HG02943 (cell line): ENCODE measurements at regions not wholly inside any gene's neighbourhood (a gene's known extent, or its start where the extent isn't known, plus 50 kb on each side); places are given as distances from the start of the nearest gene placed in this dataset.
"Not testable (repeated sequence)": the region's sequence is repeated elsewhere in the genome, so short reads cannot be mapped to it uniquely, and the experiment has no call there.

Experiments
- ATAC-seq: cut with Tn5 transposase; IDR thresholded peaks from one replicate; pipeline ENCODE4 v1.9.1; 2021; ENCODE audit warnings: mild to moderate bottlenecking, low read depth, moderate library complexity; ENCODE audit not compliant: unreplicated experiment

DNA sequence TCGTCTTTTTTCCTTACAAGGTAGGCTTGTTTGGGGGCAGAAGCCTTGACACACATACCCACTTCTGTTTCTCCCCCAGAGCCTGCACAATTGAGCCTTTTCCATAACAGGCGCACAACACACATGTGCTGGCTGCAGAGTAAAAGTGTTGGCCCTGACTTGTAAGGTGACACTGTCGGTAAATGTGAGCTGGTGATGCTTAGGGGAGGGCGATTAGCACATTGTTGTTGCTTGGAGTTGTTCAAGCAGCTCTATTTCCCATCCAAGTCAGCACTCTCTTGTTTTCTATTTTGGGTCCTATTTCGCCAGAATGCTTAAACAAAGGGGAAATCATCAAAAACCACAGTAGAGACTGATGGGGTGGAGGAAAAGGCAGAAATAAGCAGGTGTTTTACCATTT lies 51.9 kb upstream of the PTPRJ start:
- ATAC-seq: no peak

GRCh38 chr11:47924184-47924691 lies 56.1 kb upstream of the PTPRJ start:
- ATAC-seq: no peak

GRCh38 chr11:47923667-47924066 lies 56.7 kb upstream of the PTPRJ start:
- ATAC-seq: no peak

GRCh38 chr11:47921080-47921555 lies 59.2 kb upstream of the PTPRJ start:
- ATAC-seq: not testable (repeated sequence)

DNA sequence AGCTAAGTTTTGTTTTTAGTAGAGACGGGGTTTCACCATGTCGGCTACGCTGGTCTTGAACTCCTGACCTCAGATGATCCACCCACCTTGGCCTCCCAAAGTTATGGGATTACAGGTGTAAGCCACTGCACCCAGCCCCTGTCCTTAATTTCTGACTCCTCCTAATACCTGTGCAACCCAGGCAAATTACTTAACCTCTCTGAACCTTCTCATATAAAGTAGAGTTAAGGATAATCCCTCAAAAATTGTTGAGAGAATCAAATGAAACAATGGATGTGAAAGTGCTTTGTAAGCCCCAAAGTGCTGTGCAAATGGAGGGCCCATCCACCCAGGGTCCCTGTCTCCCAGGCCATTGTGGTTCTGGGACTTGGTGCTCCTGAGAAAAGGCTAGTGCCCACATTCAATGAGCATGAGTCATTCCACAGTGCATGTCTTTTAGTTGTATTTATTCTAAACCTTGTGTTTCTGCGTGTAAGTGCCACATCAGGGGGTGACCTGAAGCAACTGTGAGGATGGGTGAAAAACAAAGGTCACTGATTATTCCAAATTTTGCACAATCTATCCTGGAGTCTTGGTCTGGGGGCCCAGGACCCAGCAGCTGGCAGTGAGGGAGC lies 61.4 kb upstream of the PTPRJ start:
- no peak for ATAC-seq

DNA sequence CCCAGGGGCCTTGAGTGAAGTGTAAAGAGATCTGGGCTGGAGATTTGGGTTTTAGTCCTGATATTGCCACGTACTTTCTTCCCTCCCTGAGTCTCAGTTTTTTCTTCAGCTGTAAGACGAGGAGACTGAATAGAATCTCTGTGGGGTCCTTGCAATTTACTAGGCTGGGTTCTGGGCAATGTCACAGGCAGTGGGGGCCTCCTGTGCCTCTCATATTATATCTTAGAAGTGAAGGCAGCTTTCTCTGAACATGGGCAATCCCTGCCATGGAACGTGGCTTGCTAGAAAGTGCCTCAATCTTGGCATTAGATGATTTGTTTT lies 62.0 kb upstream of the PTPRJ start:
- ATAC-seq: no peak

DNA sequence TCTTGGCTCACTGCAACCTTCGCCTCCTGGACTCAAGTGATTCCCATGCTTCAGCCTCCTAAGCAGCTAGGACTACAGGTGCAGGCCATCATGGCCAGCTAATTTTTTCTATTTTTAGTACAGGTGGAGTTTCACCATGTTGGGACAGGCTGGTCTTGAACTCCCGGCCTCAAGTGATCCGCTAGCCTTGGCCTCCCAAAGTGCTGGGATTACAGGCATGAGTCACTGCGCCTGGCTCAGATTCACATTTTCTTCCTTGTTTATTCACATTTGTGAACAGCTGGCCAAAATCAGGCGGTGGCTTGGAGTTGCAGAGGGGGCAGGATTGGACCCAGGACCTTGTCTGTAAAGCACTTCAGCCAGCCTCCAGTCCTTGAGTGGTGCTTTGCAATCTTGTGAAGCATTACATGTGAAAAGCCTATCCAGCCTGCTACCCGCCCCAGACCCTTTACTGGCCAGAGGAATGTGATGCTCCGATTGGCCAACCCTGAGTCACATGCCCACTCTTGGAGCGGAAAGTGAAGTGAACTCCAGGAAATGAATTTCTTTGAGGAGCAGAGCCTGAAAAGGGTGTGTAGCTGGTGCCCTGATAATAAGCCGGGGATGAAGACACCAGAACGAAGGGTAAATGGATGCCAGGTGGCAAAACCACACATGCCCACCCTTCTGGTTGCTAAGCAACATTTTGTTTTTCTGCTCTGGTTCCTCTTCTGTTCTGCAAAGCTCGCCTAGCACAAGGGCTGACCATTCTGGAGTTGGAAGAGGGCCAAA lies 62.6 kb upstream of the PTPRJ start:
- ATAC-seq: peak; percentile 45

- no peak for ATAC-seq
These were observed 64.0 kb upstream of the PTPRJ start for GRCh38 chr11:47916361-47916841.

GRCh38 chr11:47915783-47916182 lies 64.6 kb upstream of the PTPRJ start:
- no peak for ATAC-seq

GRCh38 chr11:47915374-47915773 lies 65.0 kb upstream of the PTPRJ start:
- ATAC-seq: no peak

DNA sequence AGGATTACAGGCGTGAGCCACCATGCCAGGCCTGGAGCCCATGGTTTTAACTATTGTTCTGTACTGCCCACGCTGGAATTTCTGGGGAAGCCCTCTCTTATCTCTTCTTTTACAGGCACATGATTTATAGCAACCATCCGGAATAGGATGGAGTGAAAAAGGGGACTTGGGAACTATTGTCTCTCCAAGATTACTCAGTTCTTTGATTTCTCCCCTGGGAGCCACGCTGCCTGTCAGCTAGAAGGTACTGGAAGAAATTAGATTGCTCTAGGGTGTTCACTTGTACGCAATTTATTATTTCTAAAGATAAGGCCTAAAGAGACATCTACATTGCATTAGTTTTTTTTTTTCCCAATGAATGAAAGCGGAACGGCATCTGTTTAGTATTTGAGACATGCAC lies 65.6 kb upstream of the PTPRJ start:
- ATAC-seq: no peak

DNA sequence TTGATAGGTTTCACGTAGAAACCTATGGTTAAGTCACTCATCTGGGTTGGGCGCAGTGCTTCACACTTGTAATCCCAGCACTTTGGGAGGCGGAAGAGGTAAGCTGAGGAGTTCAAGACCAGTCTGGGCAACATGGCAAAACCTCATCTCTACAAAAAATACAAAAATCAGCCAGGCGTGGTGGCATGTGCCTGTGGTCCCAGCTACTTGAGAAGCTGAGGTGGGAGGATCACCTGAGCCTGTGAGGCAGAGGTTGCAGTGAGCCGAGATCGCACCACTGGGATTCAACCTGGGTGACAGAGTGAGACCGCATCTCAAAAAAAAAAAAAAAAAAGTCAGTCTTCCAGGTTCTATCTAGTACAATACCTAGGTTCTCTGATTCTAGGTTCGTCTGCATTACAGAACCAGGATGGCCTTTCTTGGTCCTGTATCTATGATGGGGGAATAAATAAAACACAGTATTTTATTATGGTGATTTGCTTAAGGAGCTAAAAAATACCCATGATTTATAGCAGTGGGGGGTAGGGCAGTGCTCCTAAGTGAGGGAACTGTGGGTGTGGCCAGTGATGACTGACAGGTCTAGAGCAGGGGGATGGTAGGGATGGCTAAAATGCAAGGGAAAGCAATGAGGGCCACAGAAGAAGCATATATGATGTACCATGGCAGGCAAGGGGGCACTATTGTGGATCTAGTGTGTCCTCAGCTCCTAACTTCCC lies 65.5 kb upstream of the NUP160 start:
- no peak for ATAC-seq

- no peak for ATAC-seq
These were observed 64.8 kb upstream of the NUP160 start for GRCh38 chr11:47912843-47913437.

- no peak for ATAC-seq
These were observed 63.0 kb upstream of the NUP160 start for GRCh38 chr11:47911149-47911548.

DNA sequence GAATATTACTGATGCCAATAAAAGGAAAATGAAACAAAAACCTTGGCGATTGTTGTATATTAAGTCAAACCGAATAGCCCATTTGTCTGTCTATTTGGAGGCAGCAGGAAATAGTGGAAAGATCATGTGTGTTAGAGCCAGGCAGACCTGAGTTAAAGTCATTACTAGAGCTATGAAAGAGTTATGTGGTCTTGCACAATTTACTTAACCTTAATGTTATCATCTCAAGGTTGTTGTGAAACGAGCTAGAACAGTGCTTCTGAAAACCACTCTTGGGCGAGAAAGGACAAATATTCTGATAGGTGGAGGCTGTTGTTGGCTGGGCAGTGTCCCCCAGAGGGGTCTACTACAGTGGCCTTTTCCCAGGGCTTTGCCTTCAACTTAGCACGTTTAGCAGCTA lies 60.0 kb upstream of the NUP160 start:
- no peak for ATAC-seq

DNA sequence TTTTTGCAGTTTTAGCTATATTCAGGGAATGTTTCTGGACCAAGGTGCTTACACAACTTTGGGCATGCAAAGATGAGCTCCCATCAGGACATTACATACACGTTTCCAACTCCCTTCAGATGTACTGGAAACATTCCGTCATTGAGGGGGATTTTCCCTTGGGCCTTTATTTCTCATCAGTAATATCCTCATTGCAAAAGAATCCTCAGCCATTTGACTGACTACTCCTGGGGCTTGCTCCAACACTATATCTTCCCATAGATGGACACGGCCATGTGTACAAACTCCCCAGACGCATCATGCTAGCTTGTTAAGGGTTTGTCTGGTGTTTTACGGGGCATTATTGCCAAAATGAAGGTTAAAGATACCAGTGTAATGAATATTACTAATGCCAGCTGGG lies 59.3 kb upstream of the NUP160 start:
- no peak for ATAC-seq

- no peak for ATAC-seq
These were observed 57.9 kb upstream of the NUP160 start for GRCh38 chr11:47906066-47906465.

DNA sequence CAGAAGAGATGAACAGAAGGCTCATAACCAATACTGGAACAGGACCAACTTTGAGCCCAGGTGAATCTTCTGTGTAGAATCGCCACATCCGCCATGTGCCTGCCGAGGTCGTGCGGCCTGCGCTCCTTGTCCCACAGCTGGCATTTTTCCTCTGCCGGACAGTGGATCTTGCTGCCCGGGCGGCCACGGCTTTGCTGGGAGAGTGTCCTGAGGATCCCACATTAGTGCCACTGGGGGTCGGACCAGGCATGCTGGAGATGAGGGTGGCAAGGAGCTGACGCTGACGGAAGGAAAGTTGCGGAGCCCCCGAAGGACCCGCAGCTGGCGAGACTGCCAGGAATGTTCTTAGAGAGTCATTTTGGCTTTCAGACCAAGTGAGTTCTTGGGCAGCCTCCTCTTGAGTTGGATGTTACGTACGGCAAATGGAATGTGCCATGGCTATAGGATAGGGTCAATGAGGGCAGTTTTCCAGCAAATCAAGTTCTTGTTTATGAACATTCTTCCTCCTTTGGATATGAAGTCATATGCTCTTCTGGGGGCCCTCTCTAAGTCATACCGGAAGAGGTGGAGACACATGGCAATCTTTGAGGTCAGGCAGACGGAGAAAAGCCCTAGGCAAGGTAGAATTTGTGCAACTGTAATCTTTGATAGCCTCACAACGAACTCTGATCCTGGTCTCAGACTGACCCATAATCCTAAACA lies 57.4 kb upstream of the NUP160 start:
- no peak for ATAC-seq

- ATAC-seq: no peak
These were observed 56.7 kb upstream of the NUP160 start for GRCh38 chr11:47904808-47905207.

DNA sequence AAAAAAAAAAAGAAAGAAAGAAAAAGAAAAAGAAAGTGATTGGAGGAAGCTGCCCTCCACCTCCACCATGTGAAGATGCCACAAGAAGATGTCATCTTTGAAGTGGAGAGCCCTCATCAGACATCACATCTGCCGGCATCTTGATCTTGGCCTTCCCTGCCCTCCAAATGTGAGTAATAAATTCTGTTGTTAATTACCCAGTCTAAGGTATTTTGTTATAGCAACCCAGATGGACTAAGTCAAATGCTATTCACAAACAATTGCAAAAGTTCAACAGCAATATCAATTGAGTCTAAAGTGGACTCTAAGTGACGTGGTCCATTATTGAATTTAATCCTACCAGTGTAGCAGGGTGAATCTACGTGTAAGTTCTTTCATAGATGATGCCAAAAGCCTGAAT lies 55.9 kb upstream of the NUP160 start:
- no peak for ATAC-seq
